PC-3 (cell line): ENCODE measurements at regions not wholly inside any gene's neighbourhood (a gene's known extent, or its start where the extent isn't known, plus 50 kb on each side); places are given as distances from the start of the nearest gene placed in this dataset.

ENCODE experiments used
- ATAC-seq: fragments of 200-7000 bp; cut with Tn5 transposase; 2 replicates; pipeline ENCODE4 v1.9.1; 2020; ENCODE audit warnings: mild to moderate bottlenecking, moderate library complexity
- BruUV-seq: library from RNA; stranded (reverse); fragments of 400-500 nt; replicated peaks from 2 replicates; lab custom pipeline; 2021; lab: Mats Ljungman, UMichigan
- CTCF ChIA-PET: fragments of 300-600 bp; sonication (Branson Sonifier 250); formaldehyde crosslinking; loops from one replicate; lab custom pipeline; 2022; ENCODE audit warnings: antibody characterized with exemption; lab: Charles Lee
- POLR2A ChIA-PET: fragments of 300-600 bp; sonication (Branson Sonifier 250); formaldehyde crosslinking; loops from one replicate; lab custom pipeline; 2022; ENCODE audit warnings: antibody characterized with exemption; ENCODE audit not compliant: unreplicated experiment; lab: Charles Lee
- DNase-seq: peaks from one replicate; pipeline ENCODE4 v3.0.0-alpha.2; 2015
- H2AFZ ChIP-seq: fragments of 300-600 bp; sonication (generic); 2 replicates; pipeline ENCODE4 v1.6.0; 2016; ENCODE audit warnings: antibody characterized with exemption, low read length
- H3F3A ChIP-seq: fragments of 300-600 bp; sonication (generic); one replicate; pipeline ENCODE4 v1.6.0; 2017; ENCODE audit warnings: antibody characterized with exemption, low read length, control low read depth, mild to moderate bottlenecking; ENCODE audit not compliant: unreplicated experiment
- H3K27ac ChIP-seq: fragments of 300-600 bp; sonication (generic); 2 replicates; pipeline ENCODE4 v1.5.1; 2016; ENCODE audit warnings: mild to moderate bottlenecking, low read length
- H3K27me3 ChIP-seq: fragments of 300-600 bp; sonication (generic); 2 replicates; pipeline ENCODE4 v1.6.1; 2016; ENCODE audit warnings: low read length, mixed read lengths
- H3K36me3 ChIP-seq: fragments of 300-600 bp; sonication (generic); 2 replicates; pipeline ENCODE4 v1.6.1; 2016; ENCODE audit warnings: low read depth, mixed run types, low read length, mixed read lengths
- H3K4me1 ChIP-seq: fragments of 300-600 bp; sonication (generic); 2 replicates; pipeline ENCODE4 v1.5.1; 2016; ENCODE audit warnings: low read length; ENCODE audit not compliant: insufficient read depth
- H3K4me2 ChIP-seq: fragments of 300-600 bp; sonication (generic); 2 replicates; pipeline ENCODE4 v1.6.0; 2016; ENCODE audit warnings: low read length
- H3K4me3 ChIP-seq: fragments of 300-600 bp; sonication (generic); 2 replicates; pipeline ENCODE4 v1.5.1; 2016; ENCODE audit warnings: mild to moderate bottlenecking, low read length, mixed read lengths
- H3K79me2 ChIP-seq: fragments of 300-600 bp; sonication (generic); 2 replicates; pipeline ENCODE4 v1.6.1; 2017; ENCODE audit warnings: low read length, mixed read lengths
- H3K9ac ChIP-seq: fragments of 300-600 bp; sonication (generic); 2 replicates; pipeline ENCODE4 v1.6.0; 2016; ENCODE audit warnings: mild to moderate bottlenecking, low read length
- H3K9me2 ChIP-seq: fragments of 300-600 bp; sonication (generic); replicated peaks from 2 replicates; pipeline ENCODE4 v1.6.1; 2016; ENCODE audit warnings: mixed run types, low read length, mixed read lengths
- H3K9me3 ChIP-seq: fragments of 300-600 bp; sonication (generic); 2 replicates; pipeline ENCODE4 v1.6.1; 2016; ENCODE audit warnings: low read length, mixed read lengths
- H4K20me1 ChIP-seq: fragments of 300-600 bp; sonication (generic); 2 replicates; pipeline ENCODE4 v1.6.1; 2016; ENCODE audit warnings: low read length, mixed read lengths
- CTCF ChIP-seq: fragments of 300-600 bp; sonication (generic); conservative IDR thresholded peaks from 2 replicates; pipeline ENCODE4 v1.5.1; 2017; ENCODE audit warnings: antibody characterized with exemption, low read depth, mild to moderate bottlenecking, low read length
- EZH2 ChIP-seq: fragments of 300-600 bp; sonication (generic); IDR thresholded peaks from one replicate; pipeline ENCODE4 v1.6.1; 2017; ENCODE audit warnings: antibody characterized with exemption, mild to moderate bottlenecking, low read length; ENCODE audit not compliant: unreplicated experiment
- EZH2phosphoT487 ChIP-seq: fragments of 300-600 bp; sonication (generic); IDR thresholded peaks from 2 replicates; pipeline ENCODE4 v1.6.1; 2018; ENCODE audit warnings: mild to moderate bottlenecking, antibody characterized with exemption, low read length, borderline replicate concordance
- intact Hi-C: fragments of 100-400 bp; cut with micrococcal nuclease; formaldehyde crosslinking; loops from 2 replicates; pipeline ENCODE4 v1.9.0; 2023

DNA sequence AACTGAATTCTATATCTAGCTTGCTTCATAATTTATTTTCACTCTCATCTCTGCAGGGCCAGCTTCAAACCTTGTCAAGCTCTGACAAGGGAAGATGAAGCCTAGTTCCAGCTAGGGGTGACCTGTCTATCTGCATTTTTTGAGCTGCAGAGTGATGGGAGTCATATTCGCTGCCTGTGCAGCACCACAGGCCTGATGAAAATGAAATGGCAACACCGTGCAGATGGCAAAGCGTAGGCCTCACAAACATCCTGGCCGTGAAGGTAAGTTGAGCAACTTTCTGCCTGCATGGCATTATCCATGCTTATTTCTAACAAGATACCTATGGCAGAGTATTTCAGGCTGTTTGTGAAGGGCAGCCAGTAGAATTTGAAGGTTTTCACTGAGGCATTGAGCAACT is 86.4 kb upstream of the C1QTNF9B start:
- ChIA-PET POLR2A (no interaction called here), CTCF (interaction anchor here (0.6 kb wide), 1 partner anchor 193 kb away, joined by 4 read pairs; no protein-coding TSS in a partner anchor)
- Histone ChIP-seq H3K9me3 (no peaks in the 10 kb centered on the region), H3K4me2 (no peak overlapping the region), H3K27ac (no peak overlapping the region), H3K27me3 (no peaks in the 10 kb centered on the region), H3K9me2 (no peaks in the 10 kb centered on the region), H3K79me2 (no peaks in the 10 kb centered on the region), H3K9ac (no peak overlapping the region), H4K20me1 (no peaks in the 10 kb centered on the region), H3K4me1 (peaks cover 15% of the 10 kb centered on the region), H3K36me3 (no peaks in the 10 kb centered on the region), H3F3A (no peaks in the 10 kb centered on the region), H3K4me3 (no peak overlapping the region), H2AFZ (no peak overlapping the region)
- no peak for ATAC-seq
- TF ChIP-seq EZH2phosphoT487 = no peak
- TF ChIP-seq CTCF = no peak
- no peak for TF ChIP-seq EZH2
- intact Hi-C loops = no loop called here
- no peak for DNase-seq
- BruUV-seq = no TSS peak

DNA sequence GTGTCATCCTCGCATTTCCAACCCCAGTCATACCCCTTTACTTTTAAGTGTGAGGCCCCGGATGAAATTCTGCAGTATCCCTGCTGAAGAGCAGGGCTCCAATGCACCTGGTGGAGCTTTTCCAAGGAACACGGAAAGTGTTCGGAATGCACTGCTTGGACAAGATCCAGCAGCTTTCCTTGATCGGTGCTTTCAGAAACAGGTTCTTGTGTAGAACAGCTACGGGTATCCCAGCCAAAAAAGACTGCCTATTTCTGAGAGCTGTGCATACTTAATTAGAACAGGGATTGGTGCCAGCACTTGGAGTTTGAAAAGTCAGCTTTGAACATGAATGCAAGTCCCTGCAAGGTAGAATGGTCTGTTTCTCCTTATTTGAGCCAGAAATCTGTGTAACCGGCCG is 87.2 kb upstream of the C1QTNF9B start:
- CTCF ChIA-PET = no interaction called here
- Histone ChIP-seq H3K36me3 (no peaks in the 10 kb centered on the region), H3K27ac (no peak overlapping the region), H3F3A (no peaks in the 10 kb centered on the region), H2AFZ (peak overlapping the region; percentile 63), H3K4me1 (peaks cover 15% of the 10 kb centered on the region), H3K4me3 (peak overlapping the region; percentile 36; the same call in 1 of the 2 replicates), H3K79me2 (no peaks in the 10 kb centered on the region), H3K9me3 (no peaks in the 10 kb centered on the region), H4K20me1 (no peaks in the 10 kb centered on the region), H3K4me2 (peak overlapping the region; percentile 78), H3K9me2 (no peaks in the 10 kb centered on the region), H3K9ac (no peak overlapping the region), H3K27me3 (no peaks in the 10 kb centered on the region)
- POLR2A ChIA-PET = no interaction called here
- no peak for TF ChIP-seq CTCF
- TF ChIP-seq EZH2phosphoT487 = no peak
- TF ChIP-seq EZH2 = no peak
- intact Hi-C loops = no loop called here
- ATAC-seq (peak; percentile 27), DNase-seq (peak; percentile 88)
- no TSS peak for BruUV-seq

- H3K27me3 ChIP-seq = no peaks in the 10 kb centered on the region
- TF ChIP-seq CTCF (no peak), EZH2phosphoT487 (no peak), EZH2 (no peak)
- DNase-seq (no peak), ATAC-seq (no peak)
- H3K36me3 ChIP-seq = no peaks in the 10 kb centered on the region
- H2AFZ ChIP-seq = peak overlapping the region; percentile 63
- H3K4me3 ChIP-seq = peak overlapping the region; percentile 36; the same call in 1 of the 2 replicates
- ChIA-PET CTCF (no interaction called here), POLR2A (no interaction called here)
- no peaks in the 10 kb centered on the region for H3K9me3 ChIP-seq
- H3F3A ChIP-seq = no peaks in the 10 kb centered on the region
- H3K9ac ChIP-seq = no peak overlapping the region
- no peaks in the 10 kb centered on the region for H3K79me2 ChIP-seq
- H4K20me1 ChIP-seq = no peaks in the 10 kb centered on the region
- BruUV-seq = no TSS peak
- H3K27ac ChIP-seq = no peak overlapping the region
- peaks cover 15% of the 10 kb centered on the region for H3K4me1 ChIP-seq
- intact Hi-C loops = no loop called here
- H3K4me2 ChIP-seq = peak overlapping the region; percentile 78
- H3K9me2 ChIP-seq = no peaks in the 10 kb centered on the region
Observed at GRCh38 chr13:23985060-23985459, 87.8 kb upstream of the C1QTNF9B start.
